Medulla oblongata (tissue), 1 donor: ENCODE measurements at regions not wholly inside any gene's neighbourhood (a gene's known extent, or its start where the extent isn't known, plus 50 kb on each side); places are given as distances from the start of the nearest gene placed in this dataset.

Source experiments
- DNase-seq: peaks from one replicate; pipeline ENCODE4 v3.0.0-alpha.2; 2015; ENCODE audit errors: extremely low spot score

DNA sequence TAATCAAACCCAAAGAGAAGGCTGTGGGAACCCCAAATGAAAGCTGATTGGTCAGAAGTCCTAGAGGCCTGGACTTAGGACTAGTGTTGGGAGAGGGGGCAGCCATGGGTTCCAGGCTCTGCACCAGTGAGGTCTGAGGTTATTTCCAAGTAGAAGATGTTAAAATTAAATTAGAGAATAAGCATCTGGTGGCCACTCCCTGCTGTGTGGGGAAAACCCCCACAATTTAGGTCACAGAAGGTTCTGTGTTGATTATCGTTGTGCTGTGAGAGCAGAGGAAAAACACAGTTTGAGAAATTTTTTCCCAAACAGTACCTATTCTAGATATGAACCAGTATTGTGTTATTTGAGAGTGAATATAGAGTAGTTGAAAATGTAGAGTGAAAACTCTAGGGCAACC, 53.9 kb upstream of the NSMCE3 start:
- DNase-seq, result no peak

GRCh38 chr15:29322415-29322814, 52.8 kb upstream of the NSMCE3 start:
- no peak for DNase-seq

DNA sequence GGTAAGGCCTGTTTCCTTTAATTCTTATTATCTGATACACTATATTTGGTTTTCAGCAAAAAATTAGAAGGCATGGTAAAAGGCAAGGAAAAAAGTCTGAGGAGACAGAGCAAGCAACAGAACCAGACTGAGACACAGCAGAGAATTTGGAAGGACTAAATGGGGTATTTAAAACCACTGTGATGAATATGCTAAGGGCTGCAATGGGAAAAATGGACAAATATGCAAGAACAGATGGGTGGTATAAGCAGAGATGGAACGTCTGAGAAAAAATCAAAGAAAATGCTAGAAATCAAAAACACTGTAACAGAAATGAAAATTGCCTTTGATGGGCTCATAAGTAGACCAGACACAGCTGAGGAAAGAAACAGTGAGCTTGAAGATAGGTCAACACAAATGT, 50.8 kb upstream of the NSMCE3 start:
- no peak for DNase-seq

GRCh38 chr15:29319823-29320222, 50.2 kb upstream of the NSMCE3 start:
- no peak for DNase-seq
